Stimulated activated CD4-positive, alpha-beta T cell treated with anti-CD3 and anti-CD28 coated beads, Interleukin-15, amount 100 ng/mL, for 1 hour (primary cell): ENCODE measurements at regions not wholly inside any gene's neighbourhood (a gene's known extent, or its start where the extent isn't known, plus 50 kb on each side); places are given as distances from the start of the nearest gene placed in this dataset.

ENCODE experiments used
- DNase-seq, 2 donors: peaks; one replicate each; pipeline ENCODE4 v3.0.0-alpha.2; 2020; ENCODE audit warnings: low read depth in 1 of 2, low spot score in 1 of 2

DNA sequence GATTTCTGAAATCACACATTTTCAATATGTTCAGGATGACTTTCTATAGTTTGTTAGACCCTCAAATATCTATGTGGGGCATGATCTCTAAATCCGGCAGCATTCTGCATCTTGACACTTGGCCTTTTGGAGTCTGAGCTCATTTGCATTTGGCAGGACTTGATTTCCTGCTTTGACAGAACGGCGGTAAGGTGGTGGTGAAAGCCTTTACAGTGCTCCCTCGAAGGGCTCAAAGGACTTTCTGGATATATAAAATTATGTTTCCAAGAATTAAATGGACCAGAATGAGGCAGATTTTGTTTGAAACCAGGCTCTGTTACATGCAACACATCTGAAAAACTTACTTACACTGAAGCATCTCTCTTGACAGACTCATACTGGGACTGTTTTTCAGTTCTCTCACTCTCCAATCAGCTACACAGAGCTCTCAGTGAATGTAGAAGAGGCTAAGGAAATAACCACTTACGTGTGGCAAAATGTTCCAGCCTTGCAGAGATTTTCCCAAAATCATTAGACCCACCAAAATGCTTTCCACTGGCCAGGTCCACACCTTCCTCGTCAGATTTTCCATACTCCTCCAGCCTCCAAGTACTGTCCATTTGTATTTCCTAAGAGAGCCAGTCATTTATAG lies 207.2 kb downstream of the SPRY2 start:
- DNase-seq, result no peak

DNA sequence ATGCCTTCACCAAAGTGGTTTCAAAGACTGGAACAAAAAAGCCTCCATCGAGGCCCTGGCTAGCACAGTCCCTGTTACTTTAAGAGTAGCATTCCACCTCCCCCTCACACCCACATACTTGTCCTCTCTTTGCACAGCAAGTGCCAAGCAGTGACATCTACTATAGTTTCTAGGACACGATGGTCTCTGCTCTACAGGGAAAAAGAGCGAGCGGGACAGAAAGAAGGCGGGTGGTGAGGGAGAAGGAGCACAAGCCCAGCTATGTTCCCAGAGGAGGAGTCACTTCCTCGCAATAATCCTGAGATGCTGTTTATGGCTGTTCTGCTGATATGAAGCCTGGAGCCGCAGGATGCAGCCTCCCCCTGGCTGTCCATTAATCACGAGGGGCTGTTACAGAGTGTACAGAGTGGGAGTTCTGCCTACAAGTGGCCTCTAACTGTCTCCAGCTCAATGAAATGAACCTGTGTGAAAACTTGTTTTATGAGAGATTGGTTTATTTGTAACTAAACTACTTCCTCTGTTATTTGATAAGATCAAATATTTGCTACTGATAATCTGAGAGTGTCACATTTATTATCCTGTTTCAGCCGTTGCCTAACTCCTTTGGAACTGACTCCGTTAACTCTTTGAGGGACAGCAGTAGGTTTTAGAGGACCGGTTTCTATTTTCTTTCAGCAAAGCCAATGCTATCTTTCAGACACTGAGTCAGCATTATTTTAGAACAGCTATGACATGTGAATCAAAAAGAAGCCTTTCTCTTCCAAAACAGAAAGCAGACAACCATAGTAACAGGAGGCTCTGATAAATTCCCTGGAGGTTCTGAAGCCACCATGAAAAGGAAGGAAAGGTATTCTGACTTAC lies 208.0 kb downstream of the SPRY2 start:
- DNase-seq, result no peak

DNA sequence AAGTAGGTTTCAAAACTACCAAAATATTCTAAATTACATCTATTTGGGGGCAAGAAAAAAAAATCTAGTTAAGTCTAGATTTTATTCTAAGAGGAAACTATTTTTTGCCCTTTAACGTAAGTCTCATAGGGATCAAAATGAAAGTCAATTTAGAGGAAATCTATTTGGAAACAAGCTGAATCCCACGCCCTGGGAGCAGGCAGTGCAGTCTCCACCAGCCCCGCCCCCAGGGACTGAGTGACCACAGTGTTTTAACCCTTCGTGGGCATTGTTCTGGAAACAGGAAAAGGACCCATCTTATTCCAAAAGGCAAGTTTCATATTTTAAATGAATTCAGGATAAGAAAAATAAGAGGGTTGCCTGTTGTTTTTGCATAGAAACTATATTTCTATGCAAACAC lies 209.7 kb downstream of the SPRY2 start:
- DNase-seq, result no peak

DNA sequence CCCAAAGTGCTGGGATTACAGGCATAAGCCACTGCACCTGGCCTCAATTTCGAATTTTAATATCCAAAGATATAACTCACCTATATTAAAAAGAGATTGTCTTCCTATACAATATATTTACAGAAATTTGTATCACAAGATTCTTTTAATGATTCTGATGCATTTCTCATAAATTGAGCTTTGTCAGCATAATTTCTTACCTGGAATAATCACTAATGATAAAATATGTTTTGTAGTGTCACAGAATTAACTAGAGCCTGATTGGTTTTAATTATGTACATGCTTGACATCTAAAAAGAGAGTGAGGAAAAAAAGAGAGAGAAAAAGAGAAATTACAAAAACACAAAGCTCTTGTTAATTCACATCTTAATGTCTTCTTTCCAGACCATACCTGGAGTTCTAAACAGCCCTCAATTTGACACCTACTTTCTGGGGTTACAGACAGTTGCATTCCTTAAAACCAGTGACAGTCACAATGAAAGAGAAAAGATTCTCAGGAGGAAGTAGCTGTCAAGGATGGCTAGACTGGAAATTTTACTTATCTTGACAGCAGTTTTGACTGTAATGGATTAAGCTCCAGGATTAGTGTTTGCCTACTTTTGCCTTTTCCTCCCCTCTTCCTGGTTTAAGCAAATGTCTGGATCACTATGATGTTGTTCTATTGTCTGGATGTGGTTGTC lies 214.4 kb downstream of the SPRY2 start:
- no peak for DNase-seq

DNA sequence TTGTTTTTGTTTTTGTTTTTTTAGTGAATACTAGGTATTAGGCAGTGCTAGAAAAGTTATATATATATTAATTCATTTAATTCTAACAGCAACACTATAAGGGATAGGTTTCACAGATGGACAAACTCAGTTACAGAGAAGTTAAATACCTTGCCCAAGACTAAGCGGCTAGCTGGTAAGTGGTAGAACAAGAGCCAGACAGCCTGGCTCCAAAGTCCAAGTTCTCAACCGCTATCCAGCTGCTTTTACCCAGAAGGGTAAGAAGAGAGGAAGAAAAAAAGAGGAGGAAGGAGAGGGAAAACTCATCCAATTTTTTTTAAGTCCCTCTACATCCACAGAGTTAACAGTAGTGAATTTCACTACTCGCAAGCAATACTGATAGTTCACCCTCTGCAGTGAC lies 217.0 kb downstream of the SPRY2 start:
- DNase-seq, result no peak

DNA sequence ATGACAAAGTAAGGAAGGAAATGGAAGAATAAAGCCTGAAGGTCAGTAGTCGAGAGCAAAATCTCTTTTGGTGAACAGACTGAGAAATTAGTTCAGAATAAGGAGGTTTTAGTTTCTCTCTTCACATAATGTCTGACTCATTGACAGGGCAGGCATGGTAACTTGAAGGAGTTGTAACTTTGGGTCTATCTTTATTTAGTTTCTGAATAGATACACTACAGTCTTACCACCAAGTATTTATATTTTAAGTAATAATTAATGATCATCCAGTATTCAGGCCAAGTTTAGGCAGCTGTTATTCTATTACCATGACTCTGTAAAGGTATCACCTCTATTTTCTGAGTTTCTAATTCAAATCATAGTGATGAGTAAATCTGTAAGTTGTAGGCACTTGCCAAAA lies 219.9 kb downstream of the SPRY2 start:
- no peak for DNase-seq

DNA sequence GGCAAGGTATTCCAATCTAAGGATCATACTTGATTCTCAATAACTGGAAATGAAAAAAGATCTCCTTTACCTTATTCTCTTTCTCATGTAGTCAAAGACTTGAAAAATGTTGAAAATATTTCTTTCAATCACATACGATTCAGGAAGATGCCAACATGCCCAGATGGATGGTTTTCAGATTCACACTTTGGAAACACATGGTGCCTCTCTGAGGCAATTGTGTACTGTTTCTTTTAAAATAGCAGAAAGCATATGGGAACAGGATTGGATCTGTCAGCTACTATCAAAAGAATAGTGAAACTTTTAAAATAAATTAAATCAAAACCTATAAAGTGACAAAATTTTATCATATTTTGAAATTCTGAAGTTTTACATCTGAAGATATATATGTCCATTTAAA lies 222.4 kb downstream of the SPRY2 start:
- no peak for DNase-seq

DNA sequence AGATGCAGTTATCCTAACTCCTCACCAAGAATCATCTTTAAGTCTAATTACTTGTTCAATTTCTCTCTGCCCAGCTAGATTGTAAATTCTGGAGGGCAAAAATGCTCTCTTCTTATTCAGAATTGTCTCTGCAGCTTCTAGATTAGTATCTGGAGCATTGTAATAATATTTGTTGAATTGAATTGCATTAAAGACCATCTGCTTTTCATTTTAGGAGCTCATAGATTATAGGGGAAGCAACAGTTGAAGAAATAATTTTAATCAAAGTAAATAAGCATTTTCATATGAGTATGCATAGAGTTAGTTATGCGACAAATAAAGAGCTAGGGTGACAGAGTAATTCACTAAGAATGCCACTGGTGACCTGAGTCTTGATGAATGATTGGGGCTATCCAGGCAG lies 222.8 kb downstream of the SPRY2 start:
- DNase-seq, result no peak

DNA sequence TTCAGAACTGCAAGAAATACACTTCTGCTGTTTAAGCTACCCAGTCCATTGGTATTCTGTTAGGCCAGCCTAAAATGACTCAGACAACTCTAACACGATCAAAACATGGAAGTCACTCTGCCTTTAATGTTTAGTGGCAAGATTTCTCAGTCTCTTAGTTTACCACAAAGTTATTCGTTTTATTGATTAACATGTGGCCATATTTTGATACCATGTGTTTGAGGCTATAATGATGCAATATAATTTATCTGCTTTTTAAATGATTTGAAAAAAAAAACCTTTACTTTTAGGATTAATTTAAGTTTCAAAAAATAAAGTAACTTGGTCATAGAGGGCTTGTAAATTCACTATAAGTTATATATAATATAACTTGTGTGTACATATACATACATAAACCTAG lies 223.4 kb downstream of the SPRY2 start:
- no peak for DNase-seq

DNA sequence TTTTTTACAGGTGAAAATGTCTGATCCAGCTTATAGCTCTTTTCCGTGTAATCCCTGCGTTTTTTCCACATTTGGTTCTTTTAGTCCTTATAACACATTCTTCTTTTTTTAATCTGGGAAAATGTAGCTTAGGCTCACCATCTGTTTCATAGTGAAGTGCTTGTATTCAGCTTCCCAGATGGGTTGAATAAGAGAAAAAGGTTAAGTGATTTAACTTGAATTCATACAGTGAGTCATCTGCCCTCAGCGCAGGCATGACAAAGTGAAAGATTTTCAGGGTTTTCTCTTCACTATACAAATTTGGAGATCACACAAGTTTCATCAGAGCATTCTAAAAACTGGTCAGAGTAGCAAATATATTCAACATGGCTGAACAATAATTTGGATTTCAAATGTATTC lies 224.8 kb downstream of the SPRY2 start:
- no peak for DNase-seq

DNA sequence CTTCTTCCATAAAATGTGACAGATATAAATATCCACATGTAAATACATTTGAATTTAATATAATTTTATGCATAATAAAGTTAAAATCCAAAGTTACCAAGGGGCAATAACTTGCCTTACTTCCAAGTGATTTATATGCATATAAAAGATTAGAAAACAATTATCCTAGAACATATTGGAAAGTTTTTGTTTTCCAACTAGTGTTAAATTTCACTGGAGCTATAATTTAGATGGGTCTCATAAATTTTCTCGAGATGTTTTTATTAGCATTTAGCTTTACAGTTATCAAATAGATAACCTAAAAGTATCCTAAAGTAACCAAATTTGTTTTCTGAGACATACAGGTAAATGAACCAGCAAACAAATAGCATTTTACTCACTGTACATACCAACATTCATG lies 225.3 kb downstream of the SPRY2 start:
- DNase-seq, result no peak

DNA sequence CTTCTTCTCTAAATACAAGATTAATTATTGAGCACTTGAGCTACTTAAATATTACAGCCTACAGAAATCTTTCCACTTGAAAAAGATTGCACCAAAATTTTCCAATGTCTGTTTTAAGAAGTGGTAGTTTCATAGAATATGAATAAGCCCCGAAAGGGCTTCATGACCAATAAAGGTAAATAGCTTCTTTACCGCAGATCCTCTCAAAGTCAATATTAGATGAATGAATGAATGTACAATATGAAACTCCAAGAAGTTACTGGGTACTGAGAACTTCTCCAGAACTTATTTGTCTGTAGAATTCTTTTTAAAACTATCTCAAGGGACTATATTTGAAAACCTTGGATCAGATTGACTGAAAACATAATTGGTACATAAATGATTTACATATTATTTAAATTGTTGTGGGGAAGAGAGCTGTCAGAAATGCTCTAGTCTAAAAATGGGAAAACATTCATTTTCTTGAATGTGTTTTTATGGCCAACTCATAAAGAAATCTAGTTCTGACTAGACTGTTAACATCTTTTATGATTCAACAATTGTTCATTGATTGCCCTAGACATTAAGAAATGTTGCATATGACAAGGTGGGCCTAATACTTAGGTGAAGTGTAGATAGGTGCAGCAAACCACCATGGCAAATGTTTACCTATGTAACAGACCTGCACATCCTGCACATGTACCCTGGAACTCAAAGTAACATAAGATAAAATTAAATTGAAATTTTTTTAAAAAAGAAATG lies 227.0 kb downstream of the SPRY2 start:
- no peak for DNase-seq

DNA sequence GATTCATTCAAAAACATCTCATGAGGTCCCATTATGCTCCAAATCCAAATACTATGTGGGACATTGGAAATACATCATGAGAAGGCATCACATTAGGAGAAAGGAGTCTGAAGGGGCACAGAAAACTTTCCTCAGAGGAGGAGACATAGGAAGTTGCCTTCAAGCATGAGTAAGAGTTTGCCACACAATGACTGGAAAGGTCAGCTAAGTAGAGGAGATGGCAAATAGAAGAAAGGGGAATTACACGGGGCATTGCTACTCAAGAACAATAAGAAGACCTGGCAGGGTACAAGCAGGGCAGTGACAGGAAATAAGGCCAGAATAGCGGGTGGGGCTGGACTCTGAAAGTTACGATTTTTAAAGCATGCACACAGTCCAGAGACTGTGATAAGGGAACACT lies 231.6 kb downstream of the SPRY2 start:
- DNase-seq, result no peak

DNA sequence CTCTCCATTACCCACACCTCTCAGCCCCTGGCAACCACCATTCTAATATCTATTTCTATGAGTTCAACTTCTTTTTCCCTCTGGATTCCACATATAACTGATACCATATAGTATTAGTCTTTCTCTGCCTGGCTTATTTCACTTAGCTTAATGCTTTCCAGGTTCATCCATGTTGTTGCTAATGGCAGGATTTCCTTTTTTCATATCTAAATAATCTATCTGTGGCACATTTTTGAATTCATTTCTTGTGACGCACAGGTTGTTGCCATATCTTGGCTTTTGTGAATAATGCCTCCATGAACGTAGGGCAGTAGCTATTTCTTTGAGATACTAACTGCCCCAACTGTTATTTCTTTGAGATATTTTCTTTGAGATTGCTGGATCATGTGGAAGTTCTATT lies 235.6 kb downstream of the SPRY2 start:
- no peak for DNase-seq

DNA sequence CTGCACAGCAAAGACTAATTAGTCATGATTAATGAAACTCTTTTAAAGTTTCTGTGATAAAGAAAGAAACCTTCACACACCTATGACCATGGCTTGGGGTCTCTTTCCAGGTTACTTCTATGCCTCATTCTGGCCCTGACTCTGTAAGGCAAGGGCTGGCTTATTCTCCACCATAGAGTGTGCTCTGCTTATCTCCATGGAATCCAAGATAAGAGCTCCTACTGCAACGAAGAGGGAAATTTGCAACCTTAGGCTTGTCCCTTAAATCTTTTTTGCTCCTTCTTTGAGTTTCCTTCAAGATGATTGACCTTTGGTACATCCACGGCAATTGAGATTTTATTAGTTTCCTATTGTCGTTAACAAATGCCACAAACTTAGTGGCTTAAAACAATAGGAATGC lies 239.9 kb downstream of the SPRY2 start:
- no peak for DNase-seq

DNA sequence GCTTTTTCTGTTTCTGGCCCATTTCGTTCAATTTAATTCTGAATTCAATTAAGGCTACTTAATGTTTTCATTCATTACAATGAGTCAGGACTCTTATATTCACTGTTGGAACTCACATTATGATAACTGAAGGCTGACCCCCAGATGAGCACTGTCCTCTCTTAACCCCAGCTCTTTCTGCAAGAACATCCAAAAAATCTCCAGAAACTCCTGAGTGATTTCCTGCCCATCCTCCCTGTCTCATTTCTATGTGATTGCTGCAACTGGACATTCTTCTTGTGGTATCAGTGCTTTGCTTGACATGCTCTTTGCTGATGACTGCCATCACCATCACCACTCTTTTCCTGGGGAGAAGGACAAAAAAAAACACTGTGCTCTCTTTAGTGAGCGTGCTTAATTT lies 240.3 kb downstream of the SPRY2 start:
- no peak for DNase-seq

DNA sequence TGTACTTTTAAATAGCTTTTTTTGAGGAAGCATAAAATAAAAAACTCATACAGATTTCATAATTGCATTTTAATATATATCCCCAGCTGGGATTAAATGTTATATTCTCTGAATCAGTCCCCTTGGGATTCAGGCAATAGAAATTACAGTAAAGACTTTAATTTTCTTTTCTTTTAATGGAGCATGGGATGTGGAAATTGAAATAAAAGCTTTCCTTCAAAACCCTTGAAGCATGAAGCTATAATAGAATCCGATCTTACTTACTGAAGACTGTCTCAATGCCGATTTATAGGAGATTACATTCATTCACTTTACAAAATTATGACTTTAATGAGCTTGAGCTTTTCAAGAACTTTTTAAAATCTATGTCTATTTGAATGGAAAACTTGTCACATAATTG lies 243.4 kb downstream of the SPRY2 start:
- DNase-seq, result no peak

DNA sequence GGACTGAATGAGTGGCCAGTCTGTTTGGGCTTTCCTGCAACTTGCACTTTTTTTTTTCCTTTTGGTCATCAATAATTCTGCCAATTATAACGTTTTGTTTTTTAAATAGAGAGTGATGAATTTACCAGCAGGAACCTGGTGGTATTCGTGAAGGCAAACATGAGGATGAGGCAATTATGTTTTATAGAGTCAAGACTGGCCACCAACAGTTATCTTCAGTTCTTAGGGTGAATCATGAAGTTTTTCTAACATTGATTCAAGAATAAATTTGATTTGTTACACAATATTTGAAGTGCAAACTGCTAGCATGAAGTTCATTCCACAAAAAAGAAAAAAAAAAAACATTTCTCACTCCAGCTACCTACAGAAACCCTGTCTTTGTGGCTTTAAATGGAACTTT lies 244.5 kb downstream of the SPRY2 start:
- no peak for DNase-seq

DNA sequence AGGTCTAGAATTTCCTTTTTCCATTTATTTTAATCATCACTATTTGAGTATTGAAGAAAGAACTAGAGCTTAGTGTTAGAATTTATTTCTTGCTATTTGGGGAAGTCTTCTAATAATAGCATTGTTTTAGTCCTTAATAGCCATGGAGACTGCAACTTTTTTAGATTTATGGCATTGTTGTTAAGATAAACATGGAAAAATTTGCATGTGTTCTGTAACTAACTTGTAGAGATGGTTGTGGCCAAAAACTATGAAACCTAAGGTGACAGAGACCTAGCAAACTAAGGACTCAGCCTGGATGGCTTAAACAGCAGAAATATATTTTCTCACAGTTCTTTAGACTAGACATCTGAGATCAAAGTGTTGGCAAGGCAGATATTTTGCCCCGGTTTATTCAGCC lies 246.4 kb downstream of the SPRY2 start:
- DNase-seq, result no peak

DNA sequence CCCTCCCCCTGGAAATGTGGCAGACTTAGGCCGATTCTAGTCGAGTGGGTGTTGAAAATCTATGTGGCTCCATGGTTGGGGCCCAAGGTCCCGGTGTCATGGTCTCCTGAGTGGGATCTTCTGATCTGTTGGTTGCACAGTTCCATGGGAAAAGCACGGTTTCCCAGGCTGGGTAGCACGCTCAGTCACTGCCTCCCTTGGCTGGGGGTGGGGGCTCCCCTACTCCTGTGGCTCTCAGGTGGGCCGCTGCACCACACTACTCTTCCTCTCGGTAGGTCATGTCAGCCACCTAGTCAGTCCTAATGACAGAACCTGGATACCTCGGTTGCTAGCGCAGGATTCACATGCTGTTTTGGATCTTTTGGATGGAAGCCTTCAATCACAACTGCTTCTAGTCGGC lies 247.0 kb downstream of the SPRY2 start:
- DNase-seq, result no peak

DNA sequence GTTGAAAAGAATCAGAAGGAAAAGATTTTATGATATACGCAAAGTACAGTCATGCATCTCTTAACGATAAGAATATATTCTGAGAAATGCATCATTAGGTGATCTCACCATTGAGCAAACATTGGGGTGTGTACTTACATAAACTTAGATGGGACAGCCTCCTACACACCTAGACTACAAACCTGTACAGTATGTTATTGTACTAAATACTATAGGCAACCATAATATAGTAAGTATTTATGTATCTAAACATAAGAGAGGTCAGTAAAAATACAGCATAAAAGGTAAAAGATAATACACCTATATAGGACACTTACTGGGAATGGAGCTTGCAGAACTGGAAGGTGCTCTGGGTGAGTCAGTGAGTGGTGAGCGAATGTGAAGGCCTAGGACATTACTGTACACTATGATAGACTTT lies 254.6 kb downstream of the SPRY2 start:
- no peak for DNase-seq
